HepG2 (cell line): ENCODE measurements at regions not wholly inside any gene's neighbourhood (a gene's known extent, or its start where the extent isn't known, plus 50 kb on each side); places are given as distances from the start of the nearest gene placed in this dataset.

ENCODE experiments used
- ATAC-seq: fragments of 200-7000 bp; cut with Tn5 transposase; 3 replicates; pipeline ENCODE4 v1.9.1; 2020; ENCODE audit warnings: mild to moderate bottlenecking, moderate library complexity
- BruUV-seq: library from RNA; stranded (reverse); fragments of 400-500 nt; replicated peaks from 2 replicates; lab custom pipeline; 2021; lab: Mats Ljungman, UMichigan
- CTCF ChIA-PET: fragments of 300-600 bp; formaldehyde crosslinking; extraction: SDS; loops from one replicate; lab custom pipeline; 2021; ENCODE audit warnings: low total read pairs, inconsistent platforms, low intra/inter-chr PET ratio; lab: Yijun Ruan, JAX
- POLR2A ChIA-PET: fragments of 350-600 bp; sonication (Branson Sonifier 250); formaldehyde crosslinking; loops from one replicate; lab custom pipeline; 2020; ENCODE audit warnings: antibody characterized with exemption, inconsistent platforms; lab: Yijun Ruan, JAX
- DNase-seq: peaks from one replicate; pipeline ENCODE4 v3.0.0-alpha.2; 2015; ENCODE audit warnings: low spot score
- FAIRE-seq: peaks from 3 replicates; lab custom pipeline; 2011; peaks lifted over from hg19 to GRCh38; lab: Jason Lieb, UNC
- H2AFZ ChIP-seq: one replicate; pipeline ENCODE4 v1.6.1; 2011; ENCODE audit warnings: low read length, inconsistent platforms
- H3K27ac ChIP-seq: fragments of 300-600 bp; 3 replicates; pipeline ENCODE4 v1.8.0; 2011; ENCODE audit warnings: mixed run types, mild to moderate bottlenecking, mixed read lengths, low read length, inconsistent platforms; ENCODE audit not compliant: insufficient read depth; ENCODE audit errors: extremely low read length
- H3K27me3 ChIP-seq, 2 experiments: fragments of 200-600 bp in 1 of 2; 2 replicates in 1 of 2; 3 replicates in 1 of 2; pipeline versions ENCODE4 v1.6.0 to v1.8.0; 2011; ENCODE audit warnings: low read length in 2 of 2, mild to moderate bottlenecking in 2 of 2, moderate library complexity in 2 of 2, inconsistent platforms in 1 of 2; ENCODE audit not compliant: insufficient read depth in 2 of 2, control insufficient read depth in 1 of 2
- H3K36me3 ChIP-seq, 2 experiments: fragments of 200-600 bp in 1 of 2; replicated peaks in 1 of 2; 2 replicates in 1 of 2; 3 replicates in 1 of 2; pipeline versions ENCODE4 v1.5.1 to v1.8.0; 2011; ENCODE audit warnings: low read length in 2 of 2, inconsistent platforms in 1 of 2; ENCODE audit not compliant: insufficient read depth in 2 of 2, control insufficient read depth in 1 of 2
- H3K4me1 ChIP-seq: 2 replicates; pipeline ENCODE4 v1.5.1; 2012; ENCODE audit warnings: low read length, inconsistent platforms; ENCODE audit not compliant: insufficient read depth
- H3K4me2 ChIP-seq: 2 replicates; pipeline ENCODE4 v1.6.0; 2011; ENCODE audit warnings: low read depth, low read length, inconsistent platforms
- H3K4me3 ChIP-seq, 3 experiments: fragments of 200-600 bp in 1 of 3; sonication (generic), shearing (Covaris generic) in 1 of 3; replicated peaks in 1 of 3; 2 replicates each; pipeline ENCODE4 v1.5.1; 2011 to 2016; ENCODE audit warnings: low read length in 3 of 3, inconsistent platforms in 2 of 3, low read depth in 2 of 3, mild to moderate bottlenecking in 2 of 3, control low read depth in 1 of 3, mixed read lengths in 1 of 3; ENCODE audit not compliant: insufficient read depth in 1 of 3
- H3K79me2 ChIP-seq: one replicate; pipeline ENCODE4 v1.6.1; 2011; ENCODE audit warnings: low read length, inconsistent platforms; ENCODE audit not compliant: insufficient read depth
- H3K9ac ChIP-seq: 2 replicates; pipeline ENCODE4 v1.6.0; 2011; ENCODE audit warnings: mild to moderate bottlenecking, low read depth, low read length, inconsistent platforms; ENCODE audit not compliant: insufficient read depth
- H3K9me3 ChIP-seq: 2 replicates; pipeline ENCODE4 v1.5.1; 2012; ENCODE audit warnings: mild to moderate bottlenecking, low read length
- H4K20me1 ChIP-seq: 2 replicates; pipeline ENCODE4 v1.6.0; 2011; ENCODE audit warnings: inconsistent platforms, mild to moderate bottlenecking, low read length, moderate library complexity; ENCODE audit not compliant: insufficient read depth
- HDAC1 ChIP-seq: sonication (generic); formaldehyde crosslinking; IDR thresholded peaks from 2 replicates; pipeline ENCODE4 v1.5.1; 2020; ENCODE audit warnings: mild to moderate bottlenecking, missing genetic modification reagents
- HIVEP1 ChIP-seq: sonication (generic); formaldehyde crosslinking; IDR thresholded peaks from 2 replicates; pipeline ENCODE4 v1.4.0; 2020; ENCODE audit warnings: mild to moderate bottlenecking, missing genetic modification reagents
- MTF2 ChIP-seq: sonication (generic); formaldehyde crosslinking; IDR thresholded peaks from 2 replicates; pipeline ENCODE4 v1.5.0; 2020; ENCODE audit warnings: missing genetic modification reagents, borderline replicate concordance
- MYNN ChIP-seq: sonication (generic); formaldehyde crosslinking; IDR thresholded peaks from 2 replicates; pipeline ENCODE4 v1.4.0; 2020; ENCODE audit warnings: mild to moderate bottlenecking, low read depth, missing genetic modification reagents
- NFIC ChIP-seq: IDR thresholded peaks from 2 replicates; pipeline ENCODE4 v1.6.1; 2012; ENCODE audit warnings: mild to moderate bottlenecking, low read length, inconsistent platforms
- NR2C2 ChIP-seq: sonication (generic); formaldehyde crosslinking; IDR thresholded peaks from 2 replicates; pipeline ENCODE4 v1.4.0; 2020; ENCODE audit warnings: missing genetic modification reagents, mild to moderate bottlenecking, moderate library complexity, borderline replicate concordance
- PAWR ChIP-seq: sonication (generic); formaldehyde crosslinking; IDR thresholded peaks from 2 replicates; pipeline ENCODE4 v1.4.0; 2020; ENCODE audit warnings: missing genetic modification reagents, mild to moderate bottlenecking, borderline replicate concordance
- RCOR2 ChIP-seq: IDR thresholded peaks from 2 replicates; pipeline ENCODE4 v1.6.1; 2016; ENCODE audit warnings: missing biosample characterization, missing genetic modification reagents
- RXRA ChIP-seq: sonication (generic); formaldehyde crosslinking; IDR thresholded peaks from 2 replicates; pipeline ENCODE4 v1.5.1; 2020; ENCODE audit warnings: missing genetic modification reagents
- SPEN ChIP-seq: sonication (generic); formaldehyde crosslinking; IDR thresholded peaks from 2 replicates; pipeline ENCODE4 v1.5.1; 2020; ENCODE audit warnings: low read depth, mild to moderate bottlenecking, missing genetic modification reagents
- TARDBP ChIP-seq: sonication (generic); formaldehyde crosslinking; IDR thresholded peaks from 2 replicates; pipeline ENCODE4 v1.8.0; 2022; ENCODE audit warnings: mild to moderate bottlenecking, missing genetic modification reagents
- TEAD3 ChIP-seq: optimal IDR thresholded peaks from 2 replicates; pipeline ENCODE3; 2016; ENCODE audit warnings: borderline replicate concordance
- ZFP37 ChIP-seq: sonication (generic); formaldehyde crosslinking; IDR thresholded peaks from 2 replicates; pipeline ENCODE4 v1.4.0; 2020; ENCODE audit warnings: missing genetic modification reagents, borderline replicate concordance
- WGBS: methylation state at CpG from one replicate; pipeline ENCODE4 v1.1.6; 2017; ENCODE audit warnings: low lambda C conversion rate; 5-methylcytosine and 5-hydroxymethylcytosine counted together
- in situ Hi-C: cut with HindIII; loops from 2 replicates; pipeline ENCODE4 v1.10.0; 2017; ENCODE audit warnings: low pct_unique_long_range_greater_than_20kb; ENCODE audit not compliant: extremely low pct_ligation_motif_present
- intact Hi-C: fragments of 100-400 bp; cut with micrococcal nuclease; formaldehyde crosslinking; loops from one replicate; pipeline ENCODE4 v1.10.0; 2022; ENCODE audit not compliant: unreplicated experiment
- TF ChIP-seq, protein P1 (sequence below): sonication (generic); formaldehyde crosslinking; conservative IDR thresholded peaks from 2 replicates; pipeline ENCODE4 v1.4.0; 2020; ENCODE audit warnings: missing genetic modification reagents
- TF ChIP-seq, protein P2 (sequence below), 2 experiments: IDR thresholded peaks; 2 replicates each; pipeline ENCODE4 v1.6.1; 2011 to 2012; ENCODE audit warnings: low read length in 2 of 2, borderline replicate concordance in 1 of 2, low read depth in 1 of 2, mild to moderate bottlenecking in 1 of 2, moderate library complexity in 1 of 2

DNA sequence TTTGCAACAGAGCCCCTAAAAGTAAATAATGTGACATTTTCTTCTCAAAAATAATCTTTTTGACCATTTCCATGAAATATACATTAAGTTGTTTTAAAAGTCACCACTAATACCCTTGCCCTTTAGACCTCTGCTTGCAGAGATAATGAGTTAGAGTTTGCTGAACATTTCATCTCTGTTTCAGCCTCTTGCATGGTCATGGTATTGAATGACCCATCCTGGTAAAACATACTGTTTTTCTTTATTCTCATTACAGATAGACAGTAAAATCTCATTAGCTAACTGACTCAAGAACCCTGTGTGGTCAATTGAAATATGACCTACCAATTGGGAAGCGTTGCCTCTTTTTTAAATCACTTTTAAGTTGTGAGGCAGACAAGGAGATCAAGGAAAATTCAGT lies 916.7 kb downstream of the PDHA2 start (continued):
- no peak for TF ChIP-seq MYNN (CRISPR knock-in tag)
- TF ChIP-seq NFIC, result no peak
- TF ChIP-seq, protein P1, sequence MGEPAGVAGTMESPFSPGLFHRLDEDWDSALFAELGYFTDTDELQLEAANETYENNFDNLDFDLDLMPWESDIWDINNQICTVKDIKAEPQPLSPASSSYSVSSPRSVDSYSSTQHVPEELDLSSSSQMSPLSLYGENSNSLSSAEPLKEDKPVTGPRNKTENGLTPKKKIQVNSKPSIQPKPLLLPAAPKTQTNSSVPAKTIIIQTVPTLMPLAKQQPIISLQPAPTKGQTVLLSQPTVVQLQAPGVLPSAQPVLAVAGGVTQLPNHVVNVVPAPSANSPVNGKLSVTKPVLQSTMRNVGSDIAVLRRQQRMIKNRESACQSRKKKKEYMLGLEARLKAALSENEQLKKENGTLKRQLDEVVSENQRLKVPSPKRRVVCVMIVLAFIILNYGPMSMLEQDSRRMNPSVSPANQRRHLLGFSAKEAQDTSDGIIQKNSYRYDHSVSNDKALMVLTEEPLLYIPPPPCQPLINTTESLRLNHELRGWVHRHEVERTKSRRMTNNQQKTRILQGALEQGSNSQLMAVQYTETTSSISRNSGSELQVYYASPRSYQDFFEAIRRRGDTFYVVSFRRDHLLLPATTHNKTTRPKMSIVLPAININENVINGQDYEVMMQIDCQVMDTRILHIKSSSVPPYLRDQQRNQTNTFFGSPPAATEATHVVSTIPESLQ (CRISPR knock-in tag), result no peak
- no peak for TF ChIP-seq RXRA (CRISPR knock-in tag)
- no peak for TF ChIP-seq PAWR (CRISPR knock-in tag)
- no peak for TF ChIP-seq ZFP37 (CRISPR knock-in tag)
- TF ChIP-seq SPEN (CRISPR knock-in tag), result no peak
- no peak for TF ChIP-seq RCOR2 (CRISPR knock-in tag)
- TF ChIP-seq HDAC1 (CRISPR knock-in tag), result no peak
- no peak for TF ChIP-seq HIVEP1
- TF ChIP-seq MTF2 (CRISPR knock-in tag), result no peak

DNA sequence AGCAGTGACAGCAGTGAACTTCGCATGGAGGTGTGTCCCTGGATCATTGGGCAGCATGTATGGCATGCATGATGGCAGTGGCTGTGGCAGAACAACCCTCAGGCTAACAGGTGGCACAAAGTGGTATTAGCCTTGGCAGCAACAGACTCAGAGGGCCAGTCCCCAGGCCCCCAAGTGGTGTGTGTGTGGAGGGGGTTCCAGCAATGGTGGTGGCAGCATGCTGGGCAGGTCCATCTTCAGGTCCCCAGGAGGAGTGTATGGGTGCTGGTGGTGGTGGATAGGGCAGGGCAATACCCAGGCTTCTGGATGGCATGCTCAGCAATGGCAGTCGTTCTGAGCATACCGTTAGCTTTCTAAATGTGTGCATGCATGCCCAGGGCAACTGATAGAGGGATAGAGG lies 923.7 kb downstream of the PDHA2 start:
- WGBS, result 11% methylated on average over 1 of the region's 3 CpGs
- H4K20me1 ChIP-seq, result no peaks in the 10 kb centered on the region
- FAIRE-seq (no peak), ATAC-seq (no peak), DNase-seq (no peak)
- ChIA-PET CTCF (no interaction called here), POLR2A (no interaction called here)
- no peak overlapping the region for H3K9ac ChIP-seq
- intact Hi-C loops, result no loop called here
- no peaks in the 10 kb centered on the region for H3K4me1 ChIP-seq
- H2AFZ ChIP-seq, result no peak overlapping the region
- no peak overlapping the region for H3K4me3 ChIP-seq
- H3K36me3 ChIP-seq, result no peaks in the 10 kb centered on the region
- no TSS peak for BruUV-seq
- no peak overlapping the region for H3K27ac ChIP-seq
- no peak overlapping the region for H3K4me2 ChIP-seq
- H3K79me2 ChIP-seq, result no peaks in the 10 kb centered on the region
- H3K9me3 ChIP-seq, result peaks cover 56% of the 10 kb centered on the region
- in situ Hi-C loops, result no loop called here
- no peaks in the 10 kb centered on the region for H3K27me3 ChIP-seq
- TF ChIP-seq, protein P2, sequence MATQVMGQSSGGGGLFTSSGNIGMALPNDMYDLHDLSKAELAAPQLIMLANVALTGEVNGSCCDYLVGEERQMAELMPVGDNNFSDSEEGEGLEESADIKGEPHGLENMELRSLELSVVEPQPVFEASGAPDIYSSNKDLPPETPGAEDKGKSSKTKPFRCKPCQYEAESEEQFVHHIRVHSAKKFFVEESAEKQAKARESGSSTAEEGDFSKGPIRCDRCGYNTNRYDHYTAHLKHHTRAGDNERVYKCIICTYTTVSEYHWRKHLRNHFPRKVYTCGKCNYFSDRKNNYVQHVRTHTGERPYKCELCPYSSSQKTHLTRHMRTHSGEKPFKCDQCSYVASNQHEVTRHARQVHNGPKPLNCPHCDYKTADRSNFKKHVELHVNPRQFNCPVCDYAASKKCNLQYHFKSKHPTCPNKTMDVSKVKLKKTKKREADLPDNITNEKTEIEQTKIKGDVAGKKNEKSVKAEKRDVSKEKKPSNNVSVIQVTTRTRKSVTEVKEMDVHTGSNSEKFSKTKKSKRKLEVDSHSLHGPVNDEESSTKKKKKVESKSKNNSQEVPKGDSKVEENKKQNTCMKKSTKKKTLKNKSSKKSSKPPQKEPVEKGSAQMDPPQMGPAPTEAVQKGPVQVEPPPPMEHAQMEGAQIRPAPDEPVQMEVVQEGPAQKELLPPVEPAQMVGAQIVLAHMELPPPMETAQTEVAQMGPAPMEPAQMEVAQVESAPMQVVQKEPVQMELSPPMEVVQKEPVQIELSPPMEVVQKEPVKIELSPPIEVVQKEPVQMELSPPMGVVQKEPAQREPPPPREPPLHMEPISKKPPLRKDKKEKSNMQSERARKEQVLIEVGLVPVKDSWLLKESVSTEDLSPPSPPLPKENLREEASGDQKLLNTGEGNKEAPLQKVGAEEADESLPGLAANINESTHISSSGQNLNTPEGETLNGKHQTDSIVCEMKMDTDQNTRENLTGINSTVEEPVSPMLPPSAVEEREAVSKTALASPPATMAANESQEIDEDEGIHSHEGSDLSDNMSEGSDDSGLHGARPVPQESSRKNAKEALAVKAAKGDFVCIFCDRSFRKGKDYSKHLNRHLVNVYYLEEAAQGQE (IDR thresholded peaks at IDR 0.05; ENCODE audit: borderline replicate concordance in 1 of 2, low read depth in 1 of 2, low read length in 2 of 2), result no peak
- TF ChIP-seq TEAD3 (CRISPR knock-in tag), result no peak
- no peak for TF ChIP-seq TARDBP (CRISPR knock-in tag)
- no peak for TF ChIP-seq NR2C2 (CRISPR knock-in tag)
- TF ChIP-seq, all 625 proteins: peak for 0
